CD14-positive monocyte (primary cell): ENCODE measurements at regions not wholly inside any gene's neighbourhood (a gene's known extent, or its start where the extent isn't known, plus 50 kb on each side); places are given as distances from the start of the nearest gene placed in this dataset.

Experiments
- DNase-seq, 3 donors: peaks; one replicate each; pipeline ENCODE4 v3.0.0-alpha.2; 2011 to 2022
- H2AFZ ChIP-seq: 2 replicates; pipeline ENCODE4 v1.6.0; 2012; ENCODE audit warnings: mild to moderate bottlenecking, low read depth, low read length, inconsistent platforms; ENCODE audit not compliant: insufficient read depth, poor library complexity, severe bottlenecking
- H3K27ac ChIP-seq, 2 donors: 1 replicate in 1 of 2; 2 replicates in 1 of 2; pipeline ENCODE4 v1.5.1; 2012 to 2013; ENCODE audit warnings: low read length in 2 of 2, control low read depth in 1 of 2, inconsistent platforms in 1 of 2, low read depth in 1 of 2, mild to moderate bottlenecking in 1 of 2
- H3K27me3 ChIP-seq, 2 donors: one replicate each; pipeline versions ENCODE4 v1.6.0 to v1.6.1; 2011 to 2013; ENCODE audit warnings: low read length in 2 of 2; ENCODE audit not compliant: control insufficient read depth in 2 of 2, insufficient read depth in 2 of 2
- H3K36me3 ChIP-seq, 2 donors: replicated peaks in 1 of 2; 1 replicate in 1 of 2; 2 replicates in 1 of 2; pipeline versions ENCODE4 v1.5.1 to v1.6.1; 2012 to 2013; ENCODE audit warnings: low read length in 2 of 2, control low read depth in 1 of 2, inconsistent platforms in 1 of 2, mild to moderate bottlenecking in 1 of 2; ENCODE audit not compliant: insufficient read depth in 2 of 2, control insufficient read depth in 1 of 2
- H3K4me1 ChIP-seq, 2 donors: 1 replicate in 1 of 2; 2 replicates in 1 of 2; pipeline versions ENCODE4 v1.5.1 to v1.6.1; 2012 to 2013; ENCODE audit warnings: low read length in 2 of 2, control low read depth in 1 of 2, inconsistent platforms in 1 of 2, mild to moderate bottlenecking in 1 of 2, moderate library complexity in 1 of 2; ENCODE audit not compliant: insufficient read depth in 2 of 2, control insufficient read depth in 1 of 2
- H3K4me2 ChIP-seq: replicated peaks from 2 replicates; pipeline ENCODE3; 2012; ENCODE audit warnings: low read length, moderate library complexity, mild to moderate bottlenecking; ENCODE audit not compliant: poor library complexity, severe bottlenecking; ENCODE audit errors: extremely low read depth
- H3K4me3 ChIP-seq, 3 experiments: fragments of 200-600 bp in 1 of 3; sonication (generic) in 1 of 3; replicated peaks in 1 of 3; 1 replicate in 2 of 3; 2 replicates in 1 of 3; pipeline ENCODE4 v1.5.1; 2011 to 2013; ENCODE audit warnings: low read length in 3 of 3, mild to moderate bottlenecking in 3 of 3, control low read depth in 2 of 3, low read depth in 2 of 3, inconsistent platforms in 1 of 3, moderate library complexity in 1 of 3
- H3K79me2 ChIP-seq: 2 replicates; pipeline ENCODE4 v1.6.0; 2012; ENCODE audit warnings: mild to moderate bottlenecking, control low read depth, inconsistent platforms, low read length, moderate library complexity; ENCODE audit not compliant: insufficient read depth
- H3K9ac ChIP-seq: 2 replicates; pipeline ENCODE4 v1.6.0; 2017; ENCODE audit warnings: low read length, mild to moderate bottlenecking; ENCODE audit not compliant: insufficient read depth, poor library complexity, severe bottlenecking
- H3K9me3 ChIP-seq, 2 donors: replicated peaks in 1 of 2; 1 replicate in 1 of 2; 2 replicates in 1 of 2; pipeline versions ENCODE4 v1.5.1 to v1.6.1; 2012 to 2013; ENCODE audit warnings: low read length in 2 of 2, control low read depth in 1 of 2; ENCODE audit not compliant: control insufficient read depth in 1 of 2, insufficient read depth in 1 of 2
- H4K20me1 ChIP-seq: 2 replicates; pipeline ENCODE4 v1.6.0; 2012; ENCODE audit warnings: mild to moderate bottlenecking, low read length, control low read depth, moderate library complexity; ENCODE audit not compliant: insufficient read depth
- H3K27ac Mint-ChIP-seq, 7 donors: one replicate each; pipeline ENCODE4 v1.8.0; 2020; ENCODE audit warnings: mild to moderate bottlenecking in 7 of 7, mixed read lengths in 7 of 7, moderate library complexity in 6 of 7, inconsistent platforms in 2 of 7
- H3K27me3 Mint-ChIP-seq, 3 donors: one replicate each; pipeline ENCODE4 v1.8.0; 2021 to 2022; ENCODE audit warnings: low read depth in 3 of 3, mild to moderate bottlenecking in 3 of 3, mixed read lengths in 3 of 3, moderate library complexity in 3 of 3, inconsistent platforms in 1 of 3
- H3K36me3 Mint-ChIP-seq, 2 donors: one replicate each; pipeline ENCODE4 v1.8.0; 2020; ENCODE audit warnings: mixed read lengths in 2 of 2, inconsistent platforms in 1 of 2, mild to moderate bottlenecking in 1 of 2
- H3K4me1 Mint-ChIP-seq: one replicate; pipeline ENCODE4 v1.8.0; 2020; ENCODE audit warnings: mild to moderate bottlenecking, mixed read lengths
- H3K4me3 Mint-ChIP-seq, 2 donors: one replicate each; pipeline ENCODE4 v1.8.0; 2020; ENCODE audit warnings: mild to moderate bottlenecking in 2 of 2, mixed read lengths in 2 of 2, moderate library complexity in 1 of 2
- H3K9me3 Mint-ChIP-seq, 7 donors: one replicate each; pipeline ENCODE4 v1.8.0; 2020 to 2022; ENCODE audit warnings: mixed read lengths in 7 of 7, mild to moderate bottlenecking in 6 of 7, moderate library complexity in 6 of 7, inconsistent platforms in 2 of 7
- CTCF ChIP-seq: fragments of 200-600 bp; IDR thresholded peaks from one replicate; pipeline ENCODE4 v1.8.0; 2022; ENCODE audit warnings: antibody characterized with exemption, mild to moderate bottlenecking
- WGBS: methylation state at CpG from one replicate; pipeline ENCODE4 v1.1.5; 2013; ENCODE audit warnings: missing lambda C conversion rate; ENCODE audit not compliant: insufficient coverage; 5-methylcytosine and 5-hydroxymethylcytosine counted together
- intact Hi-C, 2 donors: fragments of 100-400 bp; cut with micrococcal nuclease; formaldehyde crosslinking; loops; one replicate each; pipeline versions ENCODE4 v1.15.0 to v1.15.1; 2023

- no peak for DNase-seq
- Histone ChIP-seq H2AFZ (no peak overlapping the region), H3K9ac (no peak overlapping the region), H3K27me3 (no peaks in the 10 kb centered on the region), H3K4me3 (no peak overlapping the region), H3K79me2 (no peaks in the 10 kb centered on the region), H3K4me1 (no peaks in the 10 kb centered on the region), H3K27ac (no peak overlapping the region), H4K20me1 (no peaks in the 10 kb centered on the region), H3K36me3 (no peaks in the 10 kb centered on the region), H3K9me3 (no peaks in the 10 kb centered on the region), H3K4me2 (no peak overlapping the region)
- no peaks in the 10 kb centered on the region for H3K4me1 Mint-ChIP-seq
- H3K27me3 Mint-ChIP-seq = peaks cover 0 to 4% (median 2%) of the 10 kb centered on the region in 3 donors
- no peak for TF ChIP-seq CTCF
- H3K9me3 Mint-ChIP-seq = peaks cover 0 to 4% (median 0%) of the 10 kb centered on the region in 7 donors
- H3K36me3 Mint-ChIP-seq = no peaks in the 10 kb centered on the region
- no peak overlapping the region for H3K27ac Mint-ChIP-seq
- intact Hi-C loops = no loop called here
- H3K4me3 Mint-ChIP-seq = no peak overlapping the region
- 86% methylated on average over 2 of the region's 4 CpGs for WGBS
These were observed 455.8 kb upstream of the MAF start for GRCh38 chr16:80056324-80056723.

GRCh38 chr16:80055831-80056230 is 455.3 kb upstream of the MAF start:
- Histone ChIP-seq H3K79me2 (no peaks in the 10 kb centered on the region), H3K9me3 (no peaks in the 10 kb centered on the region), H3K4me3 (no peak overlapping the region), H4K20me1 (no peaks in the 10 kb centered on the region), H3K4me1 (no peaks in the 10 kb centered on the region), H3K27ac (no peak overlapping the region), H3K36me3 (no peaks in the 10 kb centered on the region), H3K27me3 (no peaks in the 10 kb centered on the region), H3K9ac (no peak overlapping the region), H2AFZ (no peak overlapping the region), H3K4me2 (no peak overlapping the region)
- Mint-ChIP-seq H3K27me3 (peaks cover 0 to 4% (median under 1%) of the 10 kb centered on the region in 3 donors), H3K36me3 (no peaks in the 10 kb centered on the region), H3K27ac (no peak overlapping the region), H3K4me3 (no peak overlapping the region), H3K4me1 (no peaks in the 10 kb centered on the region), H3K9me3 (peaks cover 0 to 4% (median under 1%) of the 10 kb centered on the region in 7 donors)
- no peak for TF ChIP-seq CTCF
- 73% methylated on average over 3 of the region's 3 CpGs for WGBS
- no peak for DNase-seq
- intact Hi-C loops = no loop called here
